Calu3 (cell line): ENCODE measurements at regions not wholly inside any gene's neighbourhood (a gene's known extent, or its start where the extent isn't known, plus 50 kb on each side); places are given as distances from the start of the nearest gene placed in this dataset.
"Not testable (repeated sequence)": the region's sequence is repeated elsewhere in the genome, so short reads cannot be mapped to it uniquely, and the experiment has no call there.

Source experiments
- BruUV-seq: library from RNA; stranded (reverse); fragments of 400-500 nt; replicated peaks from 2 replicates; lab custom pipeline; 2021; lab: Mats Ljungman, UMichigan
- CTCF ChIA-PET: fragments of 300-600 bp; sonication (Branson Sonifier 250); formaldehyde crosslinking; loops from one replicate; lab custom pipeline; 2022; ENCODE audit warnings: antibody characterized with exemption; lab: Charles Lee
- DNase-seq: peaks from one replicate; pipeline ENCODE4 v3.0.0; 2022
- H3K27ac Mint-ChIP-seq: one replicate; pipeline ENCODE4 v1.8.0; 2022; ENCODE audit warnings: mixed read lengths; ENCODE audit not compliant: unreplicated experiment
- H3K27me3 Mint-ChIP-seq: one replicate; pipeline ENCODE4 v1.8.0; 2022; ENCODE audit warnings: mixed read lengths; ENCODE audit not compliant: unreplicated experiment
- H3K36me3 Mint-ChIP-seq: one replicate; pipeline ENCODE4 v1.8.0; 2022; ENCODE audit warnings: mild to moderate bottlenecking, moderate library complexity, mixed read lengths; ENCODE audit not compliant: insufficient read depth, unreplicated experiment
- H3K4me1 Mint-ChIP-seq: one replicate; pipeline ENCODE4 v1.8.0; 2022; ENCODE audit warnings: mild to moderate bottlenecking, low read depth, mixed read lengths; ENCODE audit not compliant: unreplicated experiment
- H3K4me3 Mint-ChIP-seq: one replicate; pipeline ENCODE4 v1.8.0; 2022; ENCODE audit warnings: mild to moderate bottlenecking, low read depth, moderate library complexity, mixed read lengths; ENCODE audit not compliant: unreplicated experiment
- H3K9me3 Mint-ChIP-seq: one replicate; pipeline ENCODE4 v1.8.0; 2022; ENCODE audit warnings: low read depth, mixed read lengths; ENCODE audit not compliant: unreplicated experiment
- CTCF ChIP-seq: fragments of 200-600 bp; IDR thresholded peaks from one replicate; pipeline ENCODE4 v1.8.0; 2022; ENCODE audit warnings: antibody characterized with exemption; ENCODE audit not compliant: unreplicated experiment
- intact Hi-C: fragments of 100-400 bp; cut with micrococcal nuclease; formaldehyde crosslinking; loops from one replicate; pipeline ENCODE4 v1.10.0; 2022; ENCODE audit not compliant: unreplicated experiment

DNA sequence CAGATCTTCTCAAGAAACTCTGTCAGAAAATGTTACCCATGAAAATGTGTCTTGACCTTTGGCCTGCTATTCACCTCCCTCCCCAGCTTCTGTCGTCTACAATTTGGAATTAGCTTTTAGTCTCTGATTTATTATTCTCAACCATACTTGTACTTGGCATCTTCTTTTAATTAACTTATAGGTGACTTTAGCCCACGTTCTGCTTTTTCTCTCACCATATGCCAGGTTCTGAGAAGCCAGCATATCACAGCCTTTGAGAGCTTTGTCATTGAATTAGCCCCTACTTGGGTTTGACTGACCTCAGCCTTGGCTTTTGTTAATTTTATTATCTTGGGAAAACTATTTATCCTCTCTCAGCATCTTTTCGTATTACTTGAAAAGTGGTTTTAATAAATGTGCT is 355.9 kb downstream of the OXSM start:
- no peak for TF ChIP-seq CTCF
- CTCF ChIA-PET: no interaction called here
- Mint-ChIP-seq H3K27ac (no peak overlapping the region), H3K4me1 (no peaks in the 10 kb centered on the region), H3K4me3 (no peak overlapping the region), H3K36me3 (no peaks in the 10 kb centered on the region), H3K27me3 (no peaks in the 10 kb centered on the region), H3K9me3 (peaks cover 11% of the 10 kb centered on the region)
- intact Hi-C loops: no loop called here
- no TSS peak for BruUV-seq
- DNase-seq: no peak

- BruUV-seq, H3K4me3 Mint-ChIP-seq, DNase-seq, CTCF ChIA-PET, intact Hi-C loops, H3K4me1 Mint-ChIP-seq, H3K36me3 Mint-ChIP-seq, H3K27me3 Mint-ChIP-seq, H3K27ac Mint-ChIP-seq, H3K9me3 Mint-ChIP-seq: not testable (repeated sequence)
Observed at GRCh38 chr3:26157428-26157827, 367.5 kb downstream of the OXSM start.

DNA sequence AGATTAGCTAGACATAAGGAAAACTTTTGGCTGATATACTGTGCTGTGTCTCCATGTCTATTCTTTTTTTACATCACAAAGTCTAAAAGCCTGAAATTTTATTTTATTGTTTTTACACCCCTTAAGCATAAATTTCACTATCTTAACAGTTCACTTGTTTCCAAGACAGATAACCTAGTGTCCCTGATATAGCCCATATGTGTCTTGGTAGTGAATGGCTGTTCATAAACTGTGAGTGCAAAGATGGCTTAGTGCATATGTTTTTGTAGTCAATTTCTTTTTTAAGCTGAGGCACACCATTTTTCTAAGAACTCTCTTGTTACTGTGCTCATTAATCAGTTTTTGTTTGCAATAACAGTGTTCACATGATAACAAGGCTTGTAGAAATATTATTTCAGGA is 381.1 kb downstream of the OXSM start:
- no peak for TF ChIP-seq CTCF
- Mint-ChIP-seq H3K4me3 (no peak overlapping the region), H3K27ac (no peak overlapping the region), H3K27me3 (no peaks in the 10 kb centered on the region), H3K9me3 (peaks cover 19% of the 10 kb centered on the region), H3K36me3 (no peaks in the 10 kb centered on the region), H3K4me1 (no peaks in the 10 kb centered on the region)
- DNase-seq: no peak
- no TSS peak for BruUV-seq
- CTCF ChIA-PET: no interaction called here
- intact Hi-C loops: no loop called here

DNA sequence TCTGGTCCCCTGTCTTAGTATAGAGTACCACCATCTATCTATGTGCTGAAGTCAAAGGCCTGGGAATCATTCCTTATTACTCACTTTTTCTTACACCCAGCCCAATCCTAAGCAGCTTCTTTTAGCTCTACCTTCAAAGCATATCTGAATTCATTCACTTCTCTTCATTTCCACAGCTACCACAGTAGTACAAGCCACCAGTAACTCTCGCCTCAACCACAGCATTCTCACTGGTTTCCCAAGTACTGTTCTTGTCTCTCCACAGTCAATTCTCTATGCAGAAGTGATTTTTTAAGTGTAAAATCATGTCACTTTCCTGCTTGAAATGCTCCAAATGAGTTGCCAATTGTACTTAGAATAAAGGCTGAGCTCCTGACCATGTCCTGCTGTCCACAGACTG is 401.7 kb downstream of the OXSM start:
- H3K27me3 Mint-ChIP-seq: no peaks in the 10 kb centered on the region
- H3K4me1 Mint-ChIP-seq: no peaks in the 10 kb centered on the region
- intact Hi-C loops: no loop called here
- no TSS peak for BruUV-seq
- DNase-seq: no peak
- H3K4me3 Mint-ChIP-seq: no peak overlapping the region
- CTCF ChIA-PET: no interaction called here
- no peak for TF ChIP-seq CTCF
- peaks cover 9% of the 10 kb centered on the region for H3K9me3 Mint-ChIP-seq
- H3K36me3 Mint-ChIP-seq: no peaks in the 10 kb centered on the region
- H3K27ac Mint-ChIP-seq: no peak overlapping the region

DNA sequence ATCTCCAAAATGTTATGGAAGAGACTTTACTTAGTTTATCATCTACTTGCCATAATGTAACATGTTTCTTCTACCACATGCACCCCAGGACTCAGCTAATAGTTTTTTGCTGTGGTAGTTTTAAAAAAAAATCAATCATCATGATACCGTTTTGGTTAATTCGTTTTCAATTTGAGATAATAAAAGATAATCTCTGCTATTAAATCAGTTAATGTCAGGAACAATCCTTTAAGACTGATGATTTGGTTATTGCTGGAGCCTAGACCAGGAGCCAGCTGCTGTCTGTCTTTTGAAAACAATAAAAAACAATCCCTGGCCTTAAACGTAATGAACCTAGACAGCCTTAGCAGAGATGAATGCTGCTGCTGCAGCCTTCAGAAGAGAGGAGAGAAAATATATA is 403.7 kb downstream of the OXSM start:
- H3K27ac Mint-ChIP-seq: no peak overlapping the region
- intact Hi-C loops: no loop called here
- H3K36me3 Mint-ChIP-seq: no peaks in the 10 kb centered on the region
- no peaks in the 10 kb centered on the region for H3K27me3 Mint-ChIP-seq
- peaks cover 9% of the 10 kb centered on the region for H3K9me3 Mint-ChIP-seq
- H3K4me1 Mint-ChIP-seq: no peaks in the 10 kb centered on the region
- no TSS peak for BruUV-seq
- no peak for TF ChIP-seq CTCF
- DNase-seq: no peak
- H3K4me3 Mint-ChIP-seq: no peak overlapping the region
- CTCF ChIA-PET: no interaction called here
